ENCODE measurements at regions not wholly inside any gene's neighbourhood (a gene's known extent, or its start where the extent isn't known, plus 50 kb on each side); places are given as distances from the start of the nearest gene placed in this dataset.

DNA sequence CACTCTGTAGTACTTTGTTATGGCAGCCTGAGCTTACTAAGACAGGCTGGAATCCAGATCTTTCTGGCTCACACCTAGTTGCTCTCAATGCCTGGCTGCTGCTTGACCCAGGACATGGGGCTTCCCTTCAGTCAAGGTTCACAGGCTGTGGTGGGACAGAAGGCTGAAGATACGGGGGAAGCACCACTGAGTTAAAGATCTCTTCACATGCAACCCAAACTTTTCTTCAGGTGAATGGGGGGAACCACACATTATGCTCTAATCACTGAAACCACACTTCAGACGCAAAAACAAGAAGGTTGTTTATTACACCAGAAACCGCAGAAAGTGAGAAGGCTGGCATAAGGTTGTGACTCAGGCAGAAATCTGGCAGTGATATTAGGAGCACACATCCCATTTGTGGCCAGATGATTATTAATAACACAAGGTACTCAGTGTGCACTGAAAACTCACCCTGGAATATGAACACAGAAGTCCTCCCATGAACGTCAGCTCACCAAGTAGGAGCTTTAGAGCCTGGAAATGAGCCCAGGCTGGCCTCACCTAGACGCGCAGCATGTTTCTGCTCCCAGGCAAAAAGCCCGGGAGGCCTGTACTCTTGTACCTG is 230.5 kb upstream of the CHRNA7 start:
- WGBS, 2 experiments (ENCODE audit: insufficient coverage in 1 of 2, insufficient read length in 1 of 2) = 96 to 100% methylated on average over 3 to 7 of the region's 7 CpGs
- Histone ChIP-seq H3K4me1 (ENCODE audit: control insufficient read depth, insufficient read depth, low read length) (peaks cover 4% of the 10 kb centered on the region), H3K4me3 (ENCODE audit: low read length) (no peak overlapping the region), H3K27me3 (ENCODE audit: control insufficient read depth, insufficient read depth, low read length, poor library complexity, severe bottlenecking) (no peaks in the 10 kb centered on the region), H3K27ac (ENCODE audit: low read depth, low read length) (no peak overlapping the region), H3K9ac (ENCODE audit: extremely low read depth, low read length, poor library complexity, severe bottlenecking) (no peak overlapping the region), H3K9me3 (ENCODE audit: control insufficient read depth, low read length) (no peaks in the 10 kb centered on the region), H3K36me3 (ENCODE audit: control insufficient read depth, insufficient read depth, low read length) (no peaks in the 10 kb centered on the region)
- Mint-ChIP-seq H3K27ac (no peak overlapping the region), H3K27me3 (ENCODE audit: insufficient read depth) (no peaks in the 10 kb centered on the region), H3K9me3 (no peaks in the 10 kb centered on the region), H3K36me3 (ENCODE audit: low read depth) (no peaks in the 10 kb centered on the region), H3K4me3 (no peak overlapping the region), H3K4me1 (peaks cover 17% of the 10 kb centered on the region)
- TF ChIP-seq, protein P1, sequence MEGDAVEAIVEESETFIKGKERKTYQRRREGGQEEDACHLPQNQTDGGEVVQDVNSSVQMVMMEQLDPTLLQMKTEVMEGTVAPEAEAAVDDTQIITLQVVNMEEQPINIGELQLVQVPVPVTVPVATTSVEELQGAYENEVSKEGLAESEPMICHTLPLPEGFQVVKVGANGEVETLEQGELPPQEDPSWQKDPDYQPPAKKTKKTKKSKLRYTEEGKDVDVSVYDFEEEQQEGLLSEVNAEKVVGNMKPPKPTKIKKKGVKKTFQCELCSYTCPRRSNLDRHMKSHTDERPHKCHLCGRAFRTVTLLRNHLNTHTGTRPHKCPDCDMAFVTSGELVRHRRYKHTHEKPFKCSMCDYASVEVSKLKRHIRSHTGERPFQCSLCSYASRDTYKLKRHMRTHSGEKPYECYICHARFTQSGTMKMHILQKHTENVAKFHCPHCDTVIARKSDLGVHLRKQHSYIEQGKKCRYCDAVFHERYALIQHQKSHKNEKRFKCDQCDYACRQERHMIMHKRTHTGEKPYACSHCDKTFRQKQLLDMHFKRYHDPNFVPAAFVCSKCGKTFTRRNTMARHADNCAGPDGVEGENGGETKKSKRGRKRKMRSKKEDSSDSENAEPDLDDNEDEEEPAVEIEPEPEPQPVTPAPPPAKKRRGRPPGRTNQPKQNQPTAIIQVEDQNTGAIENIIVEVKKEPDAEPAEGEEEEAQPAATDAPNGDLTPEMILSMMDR (conservative IDR thresholded peaks at IDR 0.05) = no peak
- DNase-seq = no peak

GRCh38 chr15:31801152-31801551 is 229.2 kb upstream of the CHRNA7 start:
- H3K27me3 Mint-ChIP-seq (ENCODE audit: insufficient read depth) = no peaks in the 10 kb centered on the region
- no peaks in the 10 kb centered on the region for H3K27me3 ChIP-seq (ENCODE audit: control insufficient read depth, insufficient read depth, low read length, poor library complexity, severe bottlenecking)
- TF ChIP-seq, protein P1 (conservative IDR thresholded peaks at IDR 0.05) = no peak
- H3K9ac ChIP-seq (ENCODE audit: extremely low read depth, low read length, poor library complexity, severe bottlenecking) = no peak overlapping the region
- DNase-seq = no peak
- WGBS, 2 experiments (ENCODE audit: insufficient coverage in 1 of 2, insufficient read length in 1 of 2) = 90 to 96% methylated on average over 1 to 5 of the region's 5 CpGs
- H3K9me3 Mint-ChIP-seq = no peaks in the 10 kb centered on the region
- peaks cover 4% of the 10 kb centered on the region for H3K4me1 ChIP-seq (ENCODE audit: control insufficient read depth, insufficient read depth, low read length)
- H3K36me3 ChIP-seq (ENCODE audit: control insufficient read depth, insufficient read depth, low read length) = no peaks in the 10 kb centered on the region
- no peaks in the 10 kb centered on the region for H3K36me3 Mint-ChIP-seq (ENCODE audit: low read depth)
- H3K9me3 ChIP-seq (ENCODE audit: control insufficient read depth, low read length) = no peaks in the 10 kb centered on the region
- H3K27ac Mint-ChIP-seq = no peak overlapping the region
- H3K4me1 Mint-ChIP-seq = peaks cover 17% of the 10 kb centered on the region
- no peak overlapping the region for H3K27ac ChIP-seq (ENCODE audit: low read depth, low read length)
- no peak overlapping the region for H3K4me3 Mint-ChIP-seq
- no peak overlapping the region for H3K4me3 ChIP-seq (ENCODE audit: low read length)

- Mint-ChIP-seq H3K27ac (no peak overlapping the region), H3K9me3 (no peaks in the 10 kb centered on the region), H3K36me3 (ENCODE audit: low read depth) (no peaks in the 10 kb centered on the region), H3K4me1 (peaks cover 14% of the 10 kb centered on the region), H3K27me3 (ENCODE audit: insufficient read depth) (no peaks in the 10 kb centered on the region), H3K4me3 (no peak overlapping the region)
- H3K4me1 ChIP-seq (ENCODE audit: control insufficient read depth, insufficient read depth, low read length) = peaks cover 4% of the 10 kb centered on the region
- no peaks in the 10 kb centered on the region for H3K9me3 ChIP-seq (ENCODE audit: control insufficient read depth, low read length)
- TF ChIP-seq, protein P1 (conservative IDR thresholded peaks at IDR 0.05) = no peak
- H3K36me3 ChIP-seq (ENCODE audit: control insufficient read depth, insufficient read depth, low read length) = no peaks in the 10 kb centered on the region
- no peak overlapping the region for H3K4me3 ChIP-seq (ENCODE audit: low read length)
- DNase-seq = no peak
- H3K27ac ChIP-seq (ENCODE audit: low read depth, low read length) = no peak overlapping the region
- no peaks in the 10 kb centered on the region for H3K27me3 ChIP-seq (ENCODE audit: control insufficient read depth, insufficient read depth, low read length, poor library complexity, severe bottlenecking)
- no peak overlapping the region for H3K9ac ChIP-seq (ENCODE audit: extremely low read depth, low read length, poor library complexity, severe bottlenecking)
- WGBS, 2 experiments (ENCODE audit: insufficient coverage in 1 of 2, insufficient read length in 1 of 2) = 87% methylated on average over 3 of the region's 3 CpGs; no CpG with 5 or more reads in 1 of the 2 experiments
Observed at GRCh38 chr15:31802761-31803160, 227.6 kb upstream of the CHRNA7 start.

All from endodermal cell (in vitro differentiated cells).